Endodermal cell (in vitro differentiated cells): ENCODE measurements at regions not wholly inside any gene's neighbourhood (a gene's known extent, or its start where the extent isn't known, plus 50 kb on each side); places are given as distances from the start of the nearest gene placed in this dataset.
"Not testable (repeated sequence)": the region's sequence is repeated elsewhere in the genome, so short reads cannot be mapped to it uniquely, and the experiment has no call there.

Experiments used
- DNase-seq: peaks from one replicate; pipeline ENCODE4 v3.0.0-alpha.2; 2017
- H3K27ac ChIP-seq: 2 replicates; pipeline ENCODE4 v1.5.1; 2013; ENCODE audit warnings: mild to moderate bottlenecking, low read depth, low read length, moderate library complexity
- H3K27me3 ChIP-seq: 2 replicates; pipeline ENCODE4 v1.6.1; 2013; ENCODE audit warnings: mild to moderate bottlenecking, low read length, moderate library complexity; ENCODE audit not compliant: insufficient read depth, control insufficient read depth, poor library complexity, severe bottlenecking
- H3K36me3 ChIP-seq: 2 replicates; pipeline ENCODE4 v1.7.0; 2013; ENCODE audit warnings: mild to moderate bottlenecking, low read length, moderate library complexity; ENCODE audit not compliant: control insufficient read depth, insufficient read depth
- H3K4me1 ChIP-seq: one replicate; pipeline ENCODE4 v1.7.0; 2013; ENCODE audit warnings: low read length; ENCODE audit not compliant: control insufficient read depth, insufficient read depth
- H3K4me3 ChIP-seq: 2 replicates; pipeline ENCODE4 v1.5.1; 2013; ENCODE audit warnings: mild to moderate bottlenecking, low read length, moderate library complexity
- H3K9ac ChIP-seq: 2 replicates; pipeline ENCODE4 v1.6.1; 2013; ENCODE audit warnings: mild to moderate bottlenecking, low read length, moderate library complexity; ENCODE audit not compliant: poor library complexity, severe bottlenecking; ENCODE audit errors: extremely low read depth
- H3K9me3 ChIP-seq: 2 replicates; pipeline ENCODE4 v1.6.1; 2013; ENCODE audit warnings: mild to moderate bottlenecking, low read length, moderate library complexity; ENCODE audit not compliant: control insufficient read depth
- H3K27ac Mint-ChIP-seq: 2 replicates; pipeline ENCODE4 v1.8.0; 2020; ENCODE audit warnings: mixed read lengths
- H3K27me3 Mint-ChIP-seq: 2 replicates; pipeline ENCODE4 v1.8.0; 2021; ENCODE audit warnings: mild to moderate bottlenecking, mixed read lengths; ENCODE audit not compliant: insufficient read depth
- H3K36me3 Mint-ChIP-seq: 2 replicates; pipeline ENCODE4 v1.8.0; 2020; ENCODE audit warnings: low read depth, mixed read lengths
- H3K4me1 Mint-ChIP-seq: 2 replicates; pipeline ENCODE4 v1.8.0; 2020; ENCODE audit warnings: mixed read lengths
- H3K4me3 Mint-ChIP-seq: 2 replicates; pipeline ENCODE4 v1.8.0; 2020; ENCODE audit warnings: mild to moderate bottlenecking, moderate library complexity, mixed read lengths
- H3K9me3 Mint-ChIP-seq: 2 replicates; pipeline ENCODE4 v1.8.0; 2020; ENCODE audit warnings: mild to moderate bottlenecking, mixed read lengths
- CTCF ChIP-seq: fragments of 200-600 bp; sonication (generic); conservative IDR thresholded peaks from 2 replicates; pipeline ENCODE4 v1.5.0; 2021; ENCODE audit warnings: antibody characterized with exemption, mild to moderate bottlenecking
- WGBS, 2 experiments: methylation state at CpG; one replicate each; pipeline versions ENCODE4 v1.1.5 to v1.1.7; 2013; ENCODE audit warnings: missing lambda C conversion rate in 2 of 2, mixed read lengths in 1 of 2; ENCODE audit not compliant: insufficient coverage in 1 of 2, insufficient read length in 1 of 2; 5-methylcytosine and 5-hydroxymethylcytosine counted together

GRCh38 chr3:135419155-135419554 is 546.4 kb upstream of the PPP2R3A start:
- H3K27me3 Mint-ChIP-seq, result no peaks in the 10 kb centered on the region
- 96% methylated on average over 2 of the region's 2 CpGs; no CpG with 5 or more reads in 1 of the 2 experiments for WGBS, 2 experiments
- H3K4me3 Mint-ChIP-seq, result no peak overlapping the region
- H3K4me1 ChIP-seq, result no peaks in the 10 kb centered on the region
- H3K36me3 Mint-ChIP-seq, result peaks cover 5% of the 10 kb centered on the region
- no peak overlapping the region for H3K4me3 ChIP-seq
- H3K27ac Mint-ChIP-seq, result no peak overlapping the region
- DNase-seq, result no peak
- TF ChIP-seq CTCF, result no peak
- H3K9me3 ChIP-seq, result no peaks in the 10 kb centered on the region
- no peaks in the 10 kb centered on the region for H3K9me3 Mint-ChIP-seq
- no peaks in the 10 kb centered on the region for H3K27me3 ChIP-seq
- no peaks in the 10 kb centered on the region for H3K4me1 Mint-ChIP-seq
- H3K27ac ChIP-seq, result no peak overlapping the region
- no peak overlapping the region for H3K9ac ChIP-seq
- no peaks in the 10 kb centered on the region for H3K36me3 ChIP-seq

GRCh38 chr3:135426508-135426907 is 539.0 kb upstream of the PPP2R3A start:
- DNase-seq, result no peak
- Histone ChIP-seq H3K36me3 (no peaks in the 10 kb centered on the region), H3K9ac (no peak overlapping the region), H3K9me3 (no peaks in the 10 kb centered on the region), H3K4me3 (no peak overlapping the region), H3K27ac (no peak overlapping the region), H3K4me1 (no peaks in the 10 kb centered on the region), H3K27me3 (no peaks in the 10 kb centered on the region)
- Mint-ChIP-seq H3K36me3 (peaks cover 3% of the 10 kb centered on the region), H3K4me3 (no peak overlapping the region), H3K27ac (no peak overlapping the region), H3K4me1 (peaks cover 4% of the 10 kb centered on the region), H3K27me3 (no peaks in the 10 kb centered on the region), H3K9me3 (no peaks in the 10 kb centered on the region)
- TF ChIP-seq CTCF, result no peak
- 91 to 100% methylated on average over 1 of the region's 2 CpGs for whole genome bisulfite sequencing, 2 experiments

- H3K4me1 Mint-ChIP-seq, result peaks cover 4% of the 10 kb centered on the region
- H3K27ac Mint-ChIP-seq, result no peak overlapping the region
- peaks cover 5% of the 10 kb centered on the region for H3K36me3 Mint-ChIP-seq
- WGBS, 2 experiments, result 92% methylated on average over 2 of the region's 2 CpGs; no CpG with 5 or more reads in 1 of the 2 experiments
- Histone ChIP-seq H3K9ac (no peak overlapping the region), H3K27ac (no peak overlapping the region), H3K27me3 (no peaks in the 10 kb centered on the region), H3K36me3 (no peaks in the 10 kb centered on the region), H3K4me1 (no peaks in the 10 kb centered on the region), H3K9me3 (peaks cover 6% of the 10 kb centered on the region), H3K4me3 (no peak overlapping the region)
- DNase-seq, result no peak
- TF ChIP-seq CTCF, result no peak
- H3K9me3 Mint-ChIP-seq, result peaks cover 11% of the 10 kb centered on the region
- H3K4me3 Mint-ChIP-seq, result no peak overlapping the region
- no peaks in the 10 kb centered on the region for H3K27me3 Mint-ChIP-seq
These were observed 533.1 kb upstream of the PPP2R3A start for GRCh38 chr3:135432402-135432801.

- peak overlapping the region; percentile 96 for H3K27ac Mint-ChIP-seq
- H3K36me3 Mint-ChIP-seq, H3K4me1 Mint-ChIP-seq, H3K4me1 ChIP-seq, H3K27me3 Mint-ChIP-seq, H3K9me3 ChIP-seq, H3K36me3 ChIP-seq, H3K27me3 ChIP-seq: not testable (repeated sequence)
- peak overlapping the region; percentile 75 for H3K27ac ChIP-seq
- WGBS, 2 experiments, result 25% methylated on average over 16 of the region's 18 CpGs; no CpG with 5 or more reads in 1 of the 2 experiments
- H3K4me3 ChIP-seq, result peak overlapping the region; percentile 69
- peaks cover 16% of the 10 kb centered on the region for H3K9me3 Mint-ChIP-seq
- DNase-seq, result peak; percentile 78
- peak overlapping the region; percentile 87 for H3K4me3 Mint-ChIP-seq
- peak overlapping the region; percentile 34 for H3K9ac ChIP-seq
These were observed 526.5 kb upstream of the PPP2R3A start for GRCh38 chr3:135438889-135439597.

GRCh38 chr3:135439632-135440031 is 525.9 kb upstream of the PPP2R3A start:
- H3K4me3 Mint-ChIP-seq, result peak overlapping the region; percentile 87
- not testable (repeated sequence) for H3K4me1 Mint-ChIP-seq, H3K27me3 Mint-ChIP-seq, H3K36me3 Mint-ChIP-seq, H3K9me3 ChIP-seq, H3K27me3 ChIP-seq, H3K4me1 ChIP-seq, H3K27ac ChIP-seq, H3K36me3 ChIP-seq
- 40 to 52% methylated on average over 1 to 6 of the region's 7 CpGs for WGBS, 2 experiments
- H3K4me3 ChIP-seq, result peak overlapping the region; percentile 69
- H3K9me3 Mint-ChIP-seq, result peaks cover 15% of the 10 kb centered on the region
- DNase-seq, result peak; percentile 68
- H3K27ac Mint-ChIP-seq, result peak overlapping the region; percentile 96
- peak overlapping the region; percentile 34 for H3K9ac ChIP-seq
